ENCODE measurements at regions not wholly inside any gene's neighbourhood (a gene's known extent, or its start where the extent isn't known, plus 50 kb on each side); places are given as distances from the start of the nearest gene placed in this dataset.

GRCh38 chr6:103522045-103522444 lies 1337.7 kb downstream of the HACE1 start:
- Histone ChIP-seq H3K4me1 (replicated peaks in 1 of 4; ENCODE audit: control insufficient read depth in 3 of 4, insufficient read depth in 4 of 4, low read length in 3 of 4) (no peaks in the 10 kb centered on the region), H3K9ac (replicated peaks in 1 of 4; ENCODE audit: extremely low read depth in 1 of 4, low read depth in 3 of 4, low read length in 3 of 4) (no peak overlapping the region), H3K79me1 (ENCODE audit: low read depth, low read length) (no peaks in the 10 kb centered on the region), H3K23ac (ENCODE audit: insufficient read length) (no peak overlapping the region), H3K56ac (replicated peaks; ENCODE audit: insufficient read length, low read depth, low read length) (no peak overlapping the region), H3K14ac (ENCODE audit: insufficient read length) (no peak overlapping the region), H2BK5ac (ENCODE audit: low read depth, low read length) (no peak overlapping the region), H3K9me3 (ENCODE audit: insufficient read depth in 2 of 2, low read depth in 1 of 2, low read length in 1 of 2) (no peaks in the 10 kb centered on the region), H4K20me1 (replicated peaks in 1 of 2; ENCODE audit: control insufficient read depth in 1 of 2, insufficient read depth in 2 of 2, low read length in 2 of 2) (no peaks in the 10 kb centered on the region), H2BK120ac (replicated peaks; ENCODE audit: low read depth, low read length) (no peak overlapping the region), H4K8ac (ENCODE audit: extremely low read depth, insufficient read depth, low read length) (peak overlapping the region; percentile 25; the same call in 1 of the 2 replicates), H3K23me2 (ENCODE audit: low read depth, low read length) (no peaks in the 10 kb centered on the region), H4K91ac (replicated peaks; ENCODE audit: insufficient read length, low read length) (no peak overlapping the region), H2AFZ (ENCODE audit: low read length) (peak overlapping the region; percentile 48), H2AK5ac (ENCODE audit: low read depth, low read length) (no peak overlapping the region), H4K5ac (ENCODE audit: insufficient read length, low read depth, low read length) (no peak overlapping the region), H3K36me3 (ENCODE audit: control insufficient read depth in 2 of 4, insufficient read depth in 4 of 4, low read length in 3 of 4) (no peaks in the 10 kb centered on the region), H2BK12ac (ENCODE audit: low read depth, low read length) (no peak overlapping the region), H3K4ac (replicated peaks; ENCODE audit: insufficient read length, low read depth, low read length) (no peak overlapping the region), H3K27ac (ENCODE audit: low read depth, low read length) (no peak overlapping the region), H3K4me3 (ENCODE audit: extremely low read depth in 1 of 4, insufficient read depth in 2 of 4, low read depth in 3 of 4, low read length in 4 of 4) (no peak overlapping the region), H3K27me3 (replicated peaks in 1 of 4; ENCODE audit: control insufficient read depth in 3 of 4, extremely low read depth in 1 of 4, insufficient read depth in 3 of 4, low read length in 3 of 4) (no peaks in the 10 kb centered on the region), H3K18ac (ENCODE audit: extremely low read depth, low read length) (no peak overlapping the region; the same call in 1 of the 2 replicates), H3K4me2 (ENCODE audit: insufficient read depth in 1 of 2, low read depth in 2 of 2, low read length in 2 of 2) (no peak overlapping the region), H2BK15ac (ENCODE audit: low read length) (no peak overlapping the region), H3K79me2 (ENCODE audit: control insufficient read depth in 1 of 2, insufficient read depth in 2 of 2, low read length in 2 of 2) (no peaks in the 10 kb centered on the region), H2BK20ac (ENCODE audit: low read length) (no peak overlapping the region)
- TF ChIP-seq CTCF (IDR thresholded peaks at IDR 0.05; ENCODE audit: control extremely low read depth in 1 of 3, insufficient read depth in 1 of 3, low read depth in 1 of 3, low read length in 3 of 3) (no peak), JUND (IDR thresholded peaks at IDR 0.05; ENCODE audit: low read length) (no peak), CEBPB (IDR thresholded peaks at IDR 0.05; ENCODE audit: low read depth, low read length) (no peak), KDM1A (IDR thresholded peaks at IDR 0.05; ENCODE audit: borderline replicate concordance, low read length) (no peak), NANOG (IDR thresholded peaks at IDR 0.05; ENCODE audit: insufficient read depth, low read depth, low read length, poor library complexity, severe bottlenecking) (no peak), MAX (IDR thresholded peaks at IDR 0.05) (no peak), CTBP2 (IDR thresholded peaks at IDR 0.05; ENCODE audit: borderline replicate concordance, insufficient read depth, insufficient read length, low read length) (no peak), EP300 (IDR thresholded peaks at IDR 0.05; ENCODE audit: borderline replicate concordance in 1 of 2, low read depth in 2 of 2, low read length in 2 of 2) (no peak), YY1 (IDR thresholded peaks at IDR 0.05; ENCODE audit: low read depth, low read length) (0 out of 2 replicates have a peak, but pooled peaks have one; percentile 48)
- POLR2A ChIA-PET (ENCODE audit: partially characterized antibody): no interaction called here
- 93% methylated on average over 8 of the region's 8 CpGs; no CpG with 5 or more reads in 1 of the 2 experiments for WGBS, 2 experiments (ENCODE audit: extremely low coverage in 1 of 2, insufficient coverage in 1 of 2, insufficient read length in 1 of 2, insufficient replicate concordance in 2 of 2, low coverage in 1 of 2, low lambda C conversion rate in 2 of 2, missing lambda C conversion rate in 1 of 2)
- CTCF ChIA-PET (ENCODE audit: partially characterized antibody): interaction anchor here (1.1 kb wide), 1 partner anchor 111 kb away, joined by 3 read pairs; no protein-coding TSS in a partner anchor
- FAIRE-seq (no peak), DNase-seq (ENCODE audit: low read depth in 1 of 2, low spot score in 2 of 2) (no peak)

Data from H1 (cell line).